ENCODE measurements at regions not wholly inside any gene's neighbourhood (a gene's known extent, or its start where the extent isn't known, plus 50 kb on each side); places are given as distances from the start of the nearest gene placed in this dataset.

DNA sequence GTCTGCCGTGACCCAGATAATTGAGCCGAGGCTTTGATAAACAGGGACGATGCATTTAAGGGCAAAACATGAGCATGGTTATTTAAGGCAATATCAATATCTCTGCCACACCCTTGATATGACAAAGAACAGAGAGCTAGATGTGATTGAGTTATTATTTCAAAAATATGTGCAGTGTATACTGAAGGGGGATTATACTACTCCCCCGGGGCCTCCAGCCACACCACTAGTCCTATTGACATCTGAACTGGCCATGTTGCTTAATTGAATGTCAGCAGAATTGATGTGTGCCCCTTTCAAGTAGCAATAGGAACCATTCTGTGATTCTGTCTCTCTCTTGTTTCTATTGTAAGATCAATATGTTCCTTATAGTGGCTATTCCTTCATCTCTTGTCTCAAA is 794.8 kb upstream of the SEL1L start:
- FAIRE-seq: no peak

DNA sequence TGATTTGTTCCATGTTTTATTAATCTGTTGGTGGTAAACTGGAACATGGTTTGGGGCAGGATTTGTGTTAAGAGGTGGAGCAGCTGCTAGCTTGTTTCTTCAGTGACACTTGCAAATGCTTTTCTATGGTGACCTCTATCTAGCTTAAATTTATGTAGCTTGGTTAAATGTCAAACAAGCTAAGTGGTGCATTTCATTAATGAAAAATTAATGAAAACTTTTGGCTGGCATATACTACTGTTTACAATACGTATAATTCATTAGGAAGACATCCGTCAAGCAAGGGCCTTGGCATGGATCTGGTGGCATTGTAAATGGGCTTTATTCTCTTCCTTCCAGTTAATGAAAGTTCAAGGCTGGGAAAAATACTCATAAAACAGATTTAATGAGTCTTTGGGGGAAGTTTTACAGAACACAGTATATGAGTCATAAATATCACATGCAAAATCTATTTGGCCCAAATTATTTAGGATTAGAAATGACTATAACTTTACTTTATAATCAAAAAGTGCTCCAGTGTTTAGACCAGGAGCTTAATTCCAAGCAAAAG is 807.7 kb upstream of the SEL1L start:
- no peak for TF ChIP-seq POLR2AphosphoS5 (IDR thresholded peaks at IDR 0.05; ENCODE audit: low read depth, low read length)
- no peak for TF ChIP-seq TAF1 (IDR thresholded peaks at IDR 0.05; ENCODE audit: borderline replicate concordance, low read depth, low read length)
- no peak for TF ChIP-seq POLR2A (IDR thresholded peaks at IDR 0.05; ENCODE audit: low read depth, low read length)
- FAIRE-seq (no peak), DNase-seq (ENCODE audit: insufficient read length) (no peak)

More for the DNA sequence above, 794.8 kb upstream of the SEL1L start:
- DNase-seq (ENCODE audit: insufficient read length): no peak
- TF ChIP-seq TAF1 (IDR thresholded peaks at IDR 0.05; ENCODE audit: borderline replicate concordance, low read depth, low read length) (no peak), POLR2AphosphoS5 (IDR thresholded peaks at IDR 0.05; ENCODE audit: low read depth, low read length) (no peak), POLR2A (IDR thresholded peaks at IDR 0.05; ENCODE audit: low read depth, low read length) (no peak)

DNA sequence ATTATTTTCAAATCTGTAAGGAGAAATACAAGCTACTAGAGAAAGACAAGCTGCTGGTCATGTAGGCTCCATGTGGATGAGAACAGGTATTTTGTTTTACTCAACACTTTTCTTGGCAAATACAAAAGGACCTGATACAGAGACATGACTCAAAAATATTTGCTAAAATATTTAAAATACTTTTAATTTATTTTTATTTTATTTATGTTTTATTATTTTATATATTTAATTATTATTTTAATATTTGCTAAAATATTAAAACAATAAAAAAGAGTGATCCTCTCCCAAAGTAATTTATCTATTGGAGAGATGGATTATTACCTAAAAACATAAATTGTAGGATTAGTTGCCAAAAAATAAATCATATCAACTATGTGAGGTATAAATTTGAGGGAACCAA is 808.9 kb upstream of the SEL1L start:
- FAIRE-seq (no peak), DNase-seq (ENCODE audit: insufficient read length) (no peak)
- TF ChIP-seq POLR2AphosphoS5 (IDR thresholded peaks at IDR 0.05; ENCODE audit: low read depth, low read length): no peak
- no peak for TF ChIP-seq TAF1 (IDR thresholded peaks at IDR 0.05; ENCODE audit: borderline replicate concordance, low read depth, low read length)
- no peak for TF ChIP-seq POLR2A (IDR thresholded peaks at IDR 0.05; ENCODE audit: low read depth, low read length)

DNA sequence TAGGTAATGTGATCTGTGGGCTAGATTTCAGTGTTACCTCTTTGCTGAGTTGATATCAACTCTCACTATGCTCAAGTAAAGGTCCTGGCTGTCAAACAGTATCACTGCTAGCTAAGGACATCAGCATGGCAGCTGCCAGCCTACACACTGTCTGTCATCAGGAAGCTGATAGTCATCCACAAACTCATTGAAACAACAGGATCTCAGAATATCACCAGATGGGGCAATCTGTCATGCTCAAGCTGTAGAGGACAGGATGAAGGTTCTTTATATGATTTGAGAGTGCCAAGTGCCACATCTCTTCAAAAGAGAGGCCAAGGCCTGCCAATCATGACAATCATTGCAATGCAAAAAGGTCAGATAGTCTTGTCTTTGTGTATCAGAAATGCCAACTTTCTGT is 811.5 kb upstream of the SEL1L start:
- no peak for TF ChIP-seq POLR2AphosphoS5 (IDR thresholded peaks at IDR 0.05; ENCODE audit: low read depth, low read length)
- no peak for TF ChIP-seq TAF1 (IDR thresholded peaks at IDR 0.05; ENCODE audit: borderline replicate concordance, low read depth, low read length)
- TF ChIP-seq POLR2A (IDR thresholded peaks at IDR 0.05; ENCODE audit: low read depth, low read length): no peak
- no peak for FAIRE-seq
- no peak for DNase-seq (ENCODE audit: insufficient read length)

DNA sequence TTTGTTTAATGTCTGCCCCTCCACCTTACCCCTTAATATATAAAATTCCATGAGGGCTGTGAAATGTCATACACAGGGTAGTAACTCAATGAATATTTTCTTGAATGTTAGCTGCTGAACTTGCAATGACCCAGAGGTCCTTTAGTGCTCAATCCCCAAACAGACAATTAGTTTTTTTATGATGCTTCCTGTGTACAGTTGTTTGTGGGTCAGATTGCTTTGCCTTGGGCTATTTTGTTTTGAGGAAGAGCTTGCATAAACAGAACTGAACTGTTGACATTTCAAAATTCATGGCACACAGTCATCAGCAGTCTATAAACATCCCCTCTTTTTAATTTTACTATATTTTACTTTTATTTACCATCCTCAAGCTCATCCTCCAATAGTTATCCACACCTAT is 820.5 kb upstream of the SEL1L start:
- FAIRE-seq (no peak), DNase-seq (ENCODE audit: insufficient read length) (no peak)
- TF ChIP-seq TAF1 (IDR thresholded peaks at IDR 0.05; ENCODE audit: borderline replicate concordance, low read depth, low read length) (no peak), POLR2A (IDR thresholded peaks at IDR 0.05; ENCODE audit: low read depth, low read length) (no peak), POLR2AphosphoS5 (IDR thresholded peaks at IDR 0.05; ENCODE audit: low read depth, low read length) (no peak)

DNA sequence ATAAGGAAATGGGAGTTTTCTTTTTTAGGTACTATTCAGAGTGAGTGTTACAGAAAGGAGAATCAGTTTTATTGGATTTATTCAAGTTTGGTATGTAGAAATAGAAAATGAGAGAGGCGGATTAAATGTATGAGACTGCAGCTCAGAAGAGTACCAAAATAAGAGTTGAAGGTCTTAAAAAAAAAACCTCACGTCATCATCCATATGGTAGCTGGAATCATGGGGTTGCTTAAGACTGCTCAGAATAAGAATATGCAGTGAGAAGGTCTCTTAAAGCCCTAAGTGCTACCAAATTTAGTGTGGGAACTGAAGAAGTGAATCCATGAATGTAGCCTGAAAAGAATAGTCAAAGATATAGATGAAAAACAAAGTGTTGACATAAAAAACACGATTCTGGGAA is 825.5 kb upstream of the SEL1L start:
- no peak for FAIRE-seq
- DNase-seq (ENCODE audit: insufficient read length): no peak
- no peak for TF ChIP-seq POLR2AphosphoS5 (IDR thresholded peaks at IDR 0.05; ENCODE audit: low read depth, low read length)
- TF ChIP-seq TAF1 (IDR thresholded peaks at IDR 0.05; ENCODE audit: borderline replicate concordance, low read depth, low read length): no peak
- TF ChIP-seq POLR2A (IDR thresholded peaks at IDR 0.05; ENCODE audit: low read depth, low read length): no peak

DNA sequence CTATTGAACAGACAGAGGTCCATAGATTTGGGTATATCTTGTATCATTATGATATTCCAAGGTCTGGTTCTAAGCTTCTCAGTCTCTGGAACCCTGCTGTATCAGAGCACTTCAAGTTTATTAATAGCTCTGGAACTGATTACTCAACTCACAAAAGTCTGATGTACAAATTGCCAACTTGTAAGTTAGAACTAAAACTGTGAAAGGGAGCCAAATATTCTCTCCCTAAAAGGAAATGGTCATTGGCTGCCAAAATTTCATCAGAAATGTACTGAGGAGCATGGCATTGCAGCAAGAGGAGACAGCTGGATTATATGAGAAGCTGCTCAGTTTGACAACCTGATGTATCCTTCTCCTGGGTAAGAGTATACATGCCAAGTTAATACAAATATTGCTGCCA is 828.8 kb upstream of the SEL1L start:
- DNase-seq (ENCODE audit: insufficient read length): no peak
- TF ChIP-seq POLR2AphosphoS5 (IDR thresholded peaks at IDR 0.05; ENCODE audit: low read depth, low read length): no peak
- no peak for TF ChIP-seq POLR2A (IDR thresholded peaks at IDR 0.05; ENCODE audit: low read depth, low read length)
- no peak for TF ChIP-seq TAF1 (IDR thresholded peaks at IDR 0.05; ENCODE audit: borderline replicate concordance, low read depth, low read length)
- FAIRE-seq: no peak

DNA sequence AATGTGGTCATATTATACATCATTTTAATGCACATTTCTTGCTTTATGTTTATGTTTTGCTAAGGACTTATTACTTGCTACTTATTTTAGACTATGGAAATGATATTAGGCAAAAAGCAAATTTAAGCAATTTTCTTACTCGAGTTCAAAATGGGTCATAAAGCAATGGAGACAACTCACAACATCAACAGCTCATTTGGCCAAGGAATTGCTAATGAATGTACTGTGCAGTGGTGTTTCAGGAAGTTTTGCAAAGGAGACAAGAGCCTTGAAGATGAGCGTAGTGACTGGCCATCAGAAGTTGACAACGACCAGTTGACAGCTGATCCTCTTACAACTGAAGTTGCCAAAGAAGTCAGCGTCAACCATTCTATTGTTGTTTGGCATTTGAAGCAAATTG is 831.8 kb upstream of the SEL1L start:
- DNase-seq (ENCODE audit: insufficient read length) (no peak), FAIRE-seq (no peak)
- TF ChIP-seq POLR2A (IDR thresholded peaks at IDR 0.05; ENCODE audit: low read depth, low read length): no peak
- no peak for TF ChIP-seq TAF1 (IDR thresholded peaks at IDR 0.05; ENCODE audit: borderline replicate concordance, low read depth, low read length)
- TF ChIP-seq POLR2AphosphoS5 (IDR thresholded peaks at IDR 0.05; ENCODE audit: low read depth, low read length): no peak

DNA sequence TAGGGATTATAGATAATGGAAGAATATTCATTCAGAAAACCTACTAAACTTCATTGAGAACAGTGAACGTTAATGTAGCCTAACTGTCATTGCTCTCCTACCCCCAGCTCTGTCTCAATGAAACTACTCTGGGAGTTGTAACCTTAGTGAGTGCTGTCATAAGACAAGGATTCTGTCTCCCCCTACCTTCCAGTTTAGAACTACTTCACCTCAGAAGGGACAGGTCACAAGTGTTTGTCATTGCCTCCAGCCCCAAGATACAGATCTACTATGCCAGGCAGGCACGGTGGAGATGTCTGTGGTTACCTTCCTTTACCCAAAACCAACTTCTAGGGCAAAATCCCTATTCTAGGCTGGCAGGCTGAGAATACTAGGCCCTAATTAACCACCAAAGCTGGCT is 833.1 kb upstream of the SEL1L start:
- FAIRE-seq: no peak
- DNase-seq (ENCODE audit: insufficient read length): no peak
- TF ChIP-seq POLR2AphosphoS5 (IDR thresholded peaks at IDR 0.05; ENCODE audit: low read depth, low read length): no peak
- TF ChIP-seq TAF1 (IDR thresholded peaks at IDR 0.05; ENCODE audit: borderline replicate concordance, low read depth, low read length): no peak
- no peak for TF ChIP-seq POLR2A (IDR thresholded peaks at IDR 0.05; ENCODE audit: low read depth, low read length)

DNA sequence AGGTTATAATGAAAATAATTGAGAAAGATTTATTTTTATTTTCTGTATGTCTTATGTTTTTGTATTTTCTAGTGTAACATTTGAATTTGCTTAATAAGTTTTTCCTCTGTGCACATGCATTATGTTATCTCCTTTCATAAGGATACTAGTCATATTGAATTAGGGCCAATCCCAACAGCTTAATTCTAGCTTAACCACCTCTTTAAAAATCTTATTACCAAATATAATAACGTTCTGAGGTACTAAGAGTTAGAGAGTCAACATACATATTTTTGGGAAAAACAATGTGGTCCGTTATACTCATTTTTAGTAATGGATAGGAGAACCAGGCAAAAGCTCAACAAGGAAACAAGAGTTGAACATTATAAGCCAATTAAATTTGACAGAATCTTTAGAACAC is 845.6 kb upstream of the SEL1L start:
- FAIRE-seq (no peak), DNase-seq (ENCODE audit: insufficient read length) (no peak)
- TF ChIP-seq TAF1 (IDR thresholded peaks at IDR 0.05; ENCODE audit: borderline replicate concordance, low read depth, low read length) (no peak), POLR2A (IDR thresholded peaks at IDR 0.05; ENCODE audit: low read depth, low read length) (no peak), POLR2AphosphoS5 (IDR thresholded peaks at IDR 0.05; ENCODE audit: low read depth, low read length) (no peak)

DNA sequence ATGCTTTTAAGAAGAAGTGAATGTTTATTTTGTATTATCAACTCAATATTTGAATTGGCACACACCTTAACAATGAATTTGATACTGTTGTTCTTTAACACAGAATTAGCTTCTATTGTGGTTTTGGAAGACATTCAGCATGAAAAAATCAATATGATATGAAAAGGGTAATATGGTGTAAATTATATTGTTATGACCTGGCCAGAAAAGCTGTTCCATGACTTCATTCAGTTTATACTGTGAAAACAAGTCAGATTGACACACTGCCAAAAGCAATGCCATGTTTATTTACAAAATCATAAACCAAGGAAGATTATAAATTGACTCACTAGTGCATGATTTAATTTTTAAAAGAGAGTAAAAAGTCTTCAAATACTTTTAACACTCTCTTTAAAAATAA is 851.4 kb upstream of the SEL1L start:
- DNase-seq (ENCODE audit: insufficient read length): no peak
- TF ChIP-seq POLR2A (IDR thresholded peaks at IDR 0.05; ENCODE audit: low read depth, low read length) (no peak), TAF1 (IDR thresholded peaks at IDR 0.05; ENCODE audit: borderline replicate concordance, low read depth, low read length) (no peak)
- no peak for FAIRE-seq

DNA sequence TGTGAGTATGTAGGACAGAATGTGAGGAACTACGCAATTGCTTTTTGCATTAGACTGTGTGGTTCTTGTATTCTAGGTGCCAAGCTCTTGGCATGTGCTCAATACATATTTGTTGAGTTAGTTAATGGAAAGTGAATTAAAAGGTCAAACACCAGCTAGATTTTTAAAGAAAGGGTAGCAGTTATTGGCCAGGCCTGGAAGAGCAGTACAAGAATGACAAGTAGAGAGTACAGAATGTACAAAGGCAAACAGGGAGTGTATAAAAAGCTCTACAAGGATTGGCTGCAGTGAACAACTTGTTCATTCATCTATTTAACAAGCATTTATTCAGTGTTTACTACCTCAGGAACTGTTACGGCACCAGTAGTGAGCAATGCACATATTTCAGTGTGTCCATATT is 854.0 kb upstream of the SEL1L start:
- no peak for FAIRE-seq
- no peak for DNase-seq (ENCODE audit: insufficient read length)
- no peak for TF ChIP-seq POLR2AphosphoS5 (IDR thresholded peaks at IDR 0.05; ENCODE audit: low read depth, low read length)
- no peak for TF ChIP-seq TAF1 (IDR thresholded peaks at IDR 0.05; ENCODE audit: borderline replicate concordance, low read depth, low read length)
- TF ChIP-seq POLR2A (IDR thresholded peaks at IDR 0.05; ENCODE audit: low read depth, low read length): no peak

DNA sequence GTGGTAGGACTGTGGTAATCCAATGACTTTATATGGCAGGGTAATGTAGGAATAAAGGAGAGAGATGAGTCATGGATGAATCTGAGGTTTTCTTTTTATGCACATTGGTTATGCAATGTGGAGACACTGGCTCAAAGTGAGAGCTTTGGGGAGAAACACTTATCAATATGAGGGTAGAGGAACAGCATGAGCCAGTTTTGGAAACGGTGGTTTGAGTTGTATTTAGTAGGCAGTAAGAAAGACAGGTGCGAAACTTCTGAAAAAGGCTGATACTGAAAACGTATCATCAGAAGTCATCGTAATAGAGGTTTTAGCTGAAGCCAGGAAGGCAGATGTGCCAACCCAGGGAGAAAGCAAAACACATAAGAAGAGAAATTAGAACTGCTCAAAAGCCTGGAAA is 854.8 kb upstream of the SEL1L start:
- DNase-seq (ENCODE audit: insufficient read length): no peak

More for the DNA sequence above, 854.8 kb upstream of the SEL1L start:
- FAIRE-seq: no peak
- TF ChIP-seq POLR2A (IDR thresholded peaks at IDR 0.05; ENCODE audit: low read depth, low read length) (no peak), POLR2AphosphoS5 (IDR thresholded peaks at IDR 0.05; ENCODE audit: low read depth, low read length) (no peak), TAF1 (IDR thresholded peaks at IDR 0.05; ENCODE audit: borderline replicate concordance, low read depth, low read length) (no peak)
